Left lung (tissue), 4 donors: ENCODE measurements at regions not wholly inside any gene's neighbourhood (a gene's known extent, or its start where the extent isn't known, plus 50 kb on each side); places are given as distances from the start of the nearest gene placed in this dataset.

ENCODE experiments used
- ATAC-seq: fragments of 200-7000 bp; cut with Tn5 transposase; one replicate; pipeline ENCODE4 v1.9.1; 2020; ENCODE audit warnings: moderate library complexity
- DNase-seq, 4 donors: peaks; one replicate each; pipeline ENCODE4 v3.0.0-alpha.2; 2013 to 2020
- H3K27ac ChIP-seq, 2 donors: fragments of 200-600 bp; sonication (generic) in 1 of 2; one replicate each; pipeline versions ENCODE4 v1.5.0 to v1.8.0; 2020 to 2021
- H3K27me3 ChIP-seq, 2 donors: fragments of 200-600 bp; sonication (generic) in 1 of 2; one replicate each; pipeline versions ENCODE4 v1.5.0 to v1.8.0; 2020 to 2021
- H3K36me3 ChIP-seq, 2 donors: fragments of 200-600 bp; sonication (generic) in 1 of 2; one replicate each; pipeline versions ENCODE4 v1.5.0 to v1.8.0; 2020 to 2021
- H3K4me1 ChIP-seq, 2 donors: fragments of 200-600 bp; one replicate each; pipeline ENCODE4 v1.8.0; 2021
- H3K4me3 ChIP-seq, 2 donors: fragments of 200-600 bp; sonication (generic) in 1 of 2; one replicate each; pipeline versions ENCODE4 v1.5.0 to v1.8.0; 2020 to 2021; ENCODE audit warnings: mild to moderate bottlenecking in 1 of 2
- H3K9me3 ChIP-seq, 2 donors: fragments of 200-600 bp; sonication (generic) in 1 of 2; one replicate each; pipeline versions ENCODE4 v1.5.0 to v1.8.0; 2020 to 2021
- intact Hi-C, 2 donors: fragments of 100-400 bp; cut with DNase I; formaldehyde crosslinking; loops; one replicate each; pipeline versions ENCODE4 v1.11.2 to v1.14.2; 2022
- TF ChIP-seq, protein P1 (sequence below), 2 donors: fragments of 200-600 bp; sonication (generic) in 1 of 2; IDR thresholded peaks; one replicate each; pipeline versions ENCODE4 v1.5.0 to v1.8.0; 2021; ENCODE audit warnings: antibody characterized with exemption in 2 of 2
- donor health status: DM: no; HTN: yes; CAD: no.
- donor health status: DM: no; HTN: no; CAD: no.

DNA sequence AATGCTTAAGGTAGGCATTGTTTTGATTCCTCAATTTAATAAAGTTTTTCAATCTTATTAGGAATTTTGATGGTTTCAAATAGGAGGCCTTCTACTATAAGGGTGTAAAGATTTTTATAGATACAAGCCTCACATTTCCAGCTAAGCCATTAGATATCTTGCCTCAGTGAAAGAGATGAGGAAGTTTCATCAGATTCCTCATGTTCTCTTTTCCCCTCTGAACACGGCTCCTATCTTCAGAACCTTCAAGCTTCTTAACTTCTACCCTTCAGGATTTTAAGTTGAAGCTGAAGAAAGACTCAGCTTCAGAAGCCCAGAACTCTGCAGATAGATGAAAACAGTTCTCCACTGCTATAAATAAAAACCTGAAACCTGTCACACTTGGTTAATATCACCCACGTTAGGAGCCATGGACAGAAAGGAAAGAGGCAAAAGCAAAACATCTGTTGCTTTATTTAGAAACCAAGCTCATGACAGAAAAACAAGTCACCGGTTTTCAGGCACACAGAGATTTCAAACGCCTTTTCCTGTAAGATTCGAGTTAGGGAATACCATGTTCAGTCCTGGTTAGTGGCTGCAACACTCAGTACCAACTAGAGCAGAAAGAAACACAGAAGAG is 82.2 kb upstream of the GOLGA8B start:
- Histone ChIP-seq H3K4me3 (no peak overlapping the region), H3K27ac (no peak overlapping the region), H3K36me3 (no peaks in the 10 kb centered on the region), H3K9me3 (no peaks in the 10 kb centered on the region), H3K4me1 (no peaks in the 10 kb centered on the region), H3K27me3 (peaks cover 0 to 11% of the 10 kb centered on the region in 2 donors)
- intact Hi-C loops = no loop called here
- TF ChIP-seq, protein P1, sequence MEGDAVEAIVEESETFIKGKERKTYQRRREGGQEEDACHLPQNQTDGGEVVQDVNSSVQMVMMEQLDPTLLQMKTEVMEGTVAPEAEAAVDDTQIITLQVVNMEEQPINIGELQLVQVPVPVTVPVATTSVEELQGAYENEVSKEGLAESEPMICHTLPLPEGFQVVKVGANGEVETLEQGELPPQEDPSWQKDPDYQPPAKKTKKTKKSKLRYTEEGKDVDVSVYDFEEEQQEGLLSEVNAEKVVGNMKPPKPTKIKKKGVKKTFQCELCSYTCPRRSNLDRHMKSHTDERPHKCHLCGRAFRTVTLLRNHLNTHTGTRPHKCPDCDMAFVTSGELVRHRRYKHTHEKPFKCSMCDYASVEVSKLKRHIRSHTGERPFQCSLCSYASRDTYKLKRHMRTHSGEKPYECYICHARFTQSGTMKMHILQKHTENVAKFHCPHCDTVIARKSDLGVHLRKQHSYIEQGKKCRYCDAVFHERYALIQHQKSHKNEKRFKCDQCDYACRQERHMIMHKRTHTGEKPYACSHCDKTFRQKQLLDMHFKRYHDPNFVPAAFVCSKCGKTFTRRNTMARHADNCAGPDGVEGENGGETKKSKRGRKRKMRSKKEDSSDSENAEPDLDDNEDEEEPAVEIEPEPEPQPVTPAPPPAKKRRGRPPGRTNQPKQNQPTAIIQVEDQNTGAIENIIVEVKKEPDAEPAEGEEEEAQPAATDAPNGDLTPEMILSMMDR (IDR thresholded peaks at IDR 0.05) = no peak
- ATAC-seq = no peak
- DNase-seq = no peak

DNA sequence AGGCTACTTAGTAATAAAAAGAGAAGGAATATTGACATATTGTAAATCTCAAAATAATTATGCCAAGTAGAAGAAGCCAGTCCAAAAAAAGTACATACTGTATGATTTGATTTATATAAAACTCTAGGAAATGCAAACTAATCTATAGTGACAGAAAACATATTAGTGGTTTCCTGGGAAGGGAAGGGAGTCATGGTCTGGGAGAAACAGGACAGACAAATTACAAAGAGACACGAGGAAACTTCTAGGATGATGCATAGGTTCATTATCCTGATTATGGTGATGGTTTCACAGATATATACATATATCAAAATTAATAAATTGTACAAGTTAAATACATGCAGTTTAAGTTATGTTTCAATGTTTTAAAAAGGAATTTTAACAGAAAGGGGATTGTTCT is 81.0 kb upstream of the GOLGA8B start:
- Histone ChIP-seq H3K4me3 (no peak overlapping the region), H3K9me3 (no peaks in the 10 kb centered on the region), H3K27me3 (peaks cover 0 to 11% of the 10 kb centered on the region in 2 donors), H3K4me1 (no peaks in the 10 kb centered on the region), H3K36me3 (no peaks in the 10 kb centered on the region), H3K27ac (no peak overlapping the region)
- ATAC-seq (no peak), DNase-seq (no peak)
- intact Hi-C loops = no loop called here
- TF ChIP-seq, protein P1 (IDR thresholded peaks at IDR 0.05) = no peak

DNA sequence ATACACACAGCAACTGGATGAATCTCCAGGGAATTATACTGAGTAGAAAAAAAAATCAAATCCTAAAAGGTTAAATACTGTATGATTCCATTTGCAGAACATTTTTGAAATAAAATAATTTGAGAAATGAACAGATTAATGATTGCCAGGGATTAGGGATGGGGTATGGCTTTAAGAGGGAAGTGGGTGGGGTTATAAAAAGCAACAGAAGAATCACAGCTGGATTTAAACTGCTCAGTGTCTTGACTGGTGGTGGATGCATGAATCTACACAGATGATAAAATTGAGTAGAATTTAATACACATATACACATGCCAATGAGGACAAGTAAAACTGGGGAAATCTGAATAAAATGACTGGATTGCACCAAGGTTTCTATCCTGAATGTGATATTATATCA is 79.7 kb upstream of the GOLGA8B start:
- no peaks in the 10 kb centered on the region for H3K36me3 ChIP-seq
- intact Hi-C loops = no loop called here
- H3K9me3 ChIP-seq = no peaks in the 10 kb centered on the region
- no peak for DNase-seq
- H3K27me3 ChIP-seq = peaks cover 0 to 11% of the 10 kb centered on the region in 2 donors
- ATAC-seq = no peak
- no peak overlapping the region for H3K4me3 ChIP-seq
- no peak overlapping the region for H3K27ac ChIP-seq
- TF ChIP-seq, protein P1 (IDR thresholded peaks at IDR 0.05) = no peak
- no peaks in the 10 kb centered on the region for H3K4me1 ChIP-seq

DNA sequence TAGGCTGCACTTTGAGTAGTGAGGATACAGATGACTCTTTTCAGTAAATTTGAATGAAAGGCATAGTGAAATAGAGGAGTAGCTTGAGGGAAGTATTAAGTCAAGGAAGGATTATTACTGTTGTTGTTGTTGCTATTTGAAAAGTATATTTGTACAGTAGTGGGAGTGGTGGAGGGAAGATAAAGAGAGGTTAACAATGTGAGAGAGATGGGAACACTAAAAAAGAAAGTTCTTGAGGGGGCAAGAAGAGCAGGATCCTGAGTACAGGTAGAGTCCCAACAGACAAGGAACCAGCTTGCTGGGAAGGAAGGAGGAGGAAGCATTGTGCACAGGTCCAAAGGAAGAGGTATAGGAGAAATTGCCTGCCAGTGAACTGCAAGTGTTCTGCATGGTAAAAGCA is 75.6 kb upstream of the GOLGA8B start:
- no peaks in the 10 kb centered on the region for H3K36me3 ChIP-seq
- H3K4me3 ChIP-seq = no peak overlapping the region
- intact Hi-C loops = no loop called here
- no peaks in the 10 kb centered on the region for H3K9me3 ChIP-seq
- DNase-seq (no peak), ATAC-seq (no peak)
- no peaks in the 10 kb centered on the region for H3K4me1 ChIP-seq
- TF ChIP-seq, protein P1 (IDR thresholded peaks at IDR 0.05) = no peak
- no peaks in the 10 kb centered on the region for H3K27me3 ChIP-seq
- H3K27ac ChIP-seq = no peak overlapping the region

DNA sequence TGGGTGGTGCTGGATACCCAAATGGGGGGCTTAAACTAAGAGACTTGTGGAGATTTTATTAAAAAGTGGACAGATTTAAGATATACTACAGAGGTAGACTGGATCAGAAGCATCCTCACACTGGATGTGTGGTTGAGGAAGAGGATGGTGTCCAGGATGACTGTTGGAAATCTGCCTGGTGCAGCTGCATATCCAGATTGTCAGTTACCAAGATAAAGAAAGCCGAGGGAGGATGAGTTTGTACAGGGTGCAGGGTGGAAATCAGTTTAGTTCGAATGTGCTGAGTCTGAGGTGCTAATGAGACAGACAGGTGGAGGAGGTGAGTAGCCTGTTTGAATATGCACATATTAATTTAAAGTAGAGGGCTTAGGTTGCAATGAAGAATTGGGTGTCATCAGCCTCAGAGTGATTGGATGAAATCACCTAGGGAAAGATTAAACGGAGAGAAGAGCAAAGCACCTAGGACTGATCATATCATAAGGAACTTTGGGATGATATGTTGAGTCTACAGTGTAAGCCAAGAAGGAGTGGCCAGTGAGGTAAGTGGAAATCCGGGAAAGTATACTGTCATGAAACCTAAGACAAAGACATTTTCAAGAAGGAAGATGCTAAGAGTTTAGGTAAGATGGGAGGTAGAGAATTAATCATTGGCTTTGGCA is 74.1 kb upstream of the GOLGA8B start:
- H3K4me3 ChIP-seq = no peak overlapping the region
- H3K9me3 ChIP-seq = no peaks in the 10 kb centered on the region
- no peaks in the 10 kb centered on the region for H3K36me3 ChIP-seq
- H3K27me3 ChIP-seq = no peaks in the 10 kb centered on the region
- intact Hi-C loops = no loop called here
- no peak for DNase-seq
- no peaks in the 10 kb centered on the region for H3K4me1 ChIP-seq
- H3K27ac ChIP-seq = no peak overlapping the region
- no peak for ATAC-seq
- TF ChIP-seq, protein P1 (IDR thresholded peaks at IDR 0.05) = no peak
